Right lobe of liver (tissue), 6 donors: ENCODE measurements at regions not wholly inside any gene's neighbourhood (a gene's known extent, or its start where the extent isn't known, plus 50 kb on each side); places are given as distances from the start of the nearest gene placed in this dataset.

Source experiments
- ATAC-seq, 4 donors: fragments of 200-7000 bp; cut with Tn5 transposase; one replicate each; pipeline ENCODE4 v1.9.1; 2020; ENCODE audit warnings: mild to moderate bottlenecking in 4 of 4, moderate library complexity in 4 of 4
- DNase-seq, 3 donors: peaks; one replicate each; pipeline ENCODE4 v3.0.0-alpha.2; 2020
- H3K27ac ChIP-seq, 3 donors: fragments of 200-600 bp; one replicate each; pipeline ENCODE4 v1.8.0; 2022
- H3K27me3 ChIP-seq, 2 donors: fragments of 200-600 bp; one replicate each; pipeline ENCODE4 v1.8.0; 2022
- H3K36me3 ChIP-seq, 4 donors: fragments of 200-600 bp; sonication (generic) in 1 of 4; one replicate each; pipeline versions ENCODE4 v1.5.1 to v1.8.0; 2017 to 2022; ENCODE audit warnings: control low read depth in 1 of 4
- H3K4me1 ChIP-seq, 4 donors: fragments of 200-600 bp; sonication (generic) in 1 of 4; one replicate each; pipeline versions ENCODE4 v1.5.1 to v1.8.0; 2017 to 2022; ENCODE audit warnings: control low read depth in 1 of 4
- H3K4me3 ChIP-seq, 3 donors: fragments of 200-600 bp; one replicate each; pipeline ENCODE4 v1.8.0; 2022
- H3K9me3 ChIP-seq, 4 donors: fragments of 200-600 bp; sonication (generic) in 1 of 4; one replicate each; pipeline versions ENCODE4 v1.5.1 to v1.8.0; 2017 to 2022; ENCODE audit warnings: control low read depth in 1 of 4
- POLR2A ChIP-seq: fragments of 450-650 bp; IDR thresholded peaks from one replicate; pipeline ENCODE4 v1.6.1; 2017; ENCODE audit warnings: antibody characterized with exemption, mild to moderate bottlenecking
- WGBS: methylation state at CpG from one replicate; pipeline ENCODE4 v1.1.6; 2018; ENCODE audit warnings: low coverage, low lambda C conversion rate; ENCODE audit not compliant: insufficient coverage; ENCODE audit errors: missing lambda C conversion rate; 5-methylcytosine and 5-hydroxymethylcytosine counted together
- intact Hi-C, 2 donors: fragments of 100-400 bp; cut with DNase I; formaldehyde crosslinking; loops; one replicate each; pipeline versions ENCODE4 v1.11.2 to v1.14.1; 2022
- TF ChIP-seq, protein P1 (sequence below), 4 donors: fragments of 200-600 bp in 3 of 4; fragments of 450-650 bp in 1 of 4; IDR thresholded peaks; one replicate each; pipeline versions ENCODE4 v1.5.1 to v1.8.0; 2016 to 2022; ENCODE audit warnings: antibody characterized with exemption in 4 of 4, mild to moderate bottlenecking in 2 of 4
- donor health status: DM: no; HTN: yes; CAD: no.
- donor health status: DM: no; HTN: no; CAD: no.
- donor health status: DM: no; HTN: no; CAD: no.
- donor health status: DM: no; HTN: yes; CAD: no.
- donor health status: DM: no; HTN: yes; CAD: no.

GRCh38 chr17:34156741-34157589 is 98.1 kb upstream of the CCL2 start:
- no peak for TF ChIP-seq POLR2A
- TF ChIP-seq, protein P1, sequence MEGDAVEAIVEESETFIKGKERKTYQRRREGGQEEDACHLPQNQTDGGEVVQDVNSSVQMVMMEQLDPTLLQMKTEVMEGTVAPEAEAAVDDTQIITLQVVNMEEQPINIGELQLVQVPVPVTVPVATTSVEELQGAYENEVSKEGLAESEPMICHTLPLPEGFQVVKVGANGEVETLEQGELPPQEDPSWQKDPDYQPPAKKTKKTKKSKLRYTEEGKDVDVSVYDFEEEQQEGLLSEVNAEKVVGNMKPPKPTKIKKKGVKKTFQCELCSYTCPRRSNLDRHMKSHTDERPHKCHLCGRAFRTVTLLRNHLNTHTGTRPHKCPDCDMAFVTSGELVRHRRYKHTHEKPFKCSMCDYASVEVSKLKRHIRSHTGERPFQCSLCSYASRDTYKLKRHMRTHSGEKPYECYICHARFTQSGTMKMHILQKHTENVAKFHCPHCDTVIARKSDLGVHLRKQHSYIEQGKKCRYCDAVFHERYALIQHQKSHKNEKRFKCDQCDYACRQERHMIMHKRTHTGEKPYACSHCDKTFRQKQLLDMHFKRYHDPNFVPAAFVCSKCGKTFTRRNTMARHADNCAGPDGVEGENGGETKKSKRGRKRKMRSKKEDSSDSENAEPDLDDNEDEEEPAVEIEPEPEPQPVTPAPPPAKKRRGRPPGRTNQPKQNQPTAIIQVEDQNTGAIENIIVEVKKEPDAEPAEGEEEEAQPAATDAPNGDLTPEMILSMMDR (IDR thresholded peaks at IDR 0.05), result no peak
- H3K9me3 ChIP-seq, result no peaks in the 10 kb centered on the region
- no peak for DNase-seq
- no peaks in the 10 kb centered on the region for H3K27me3 ChIP-seq
- H3K4me3 ChIP-seq, result no peak overlapping the region
- intact Hi-C loops, result no loop called here
- no peaks in the 10 kb centered on the region for H3K36me3 ChIP-seq
- H3K27ac ChIP-seq, result no peak overlapping the region
- no peaks in the 10 kb centered on the region for H3K4me1 ChIP-seq
- 5% methylated on average over 27 of the region's 42 CpGs for WGBS
- ATAC-seq, result no peak

DNA sequence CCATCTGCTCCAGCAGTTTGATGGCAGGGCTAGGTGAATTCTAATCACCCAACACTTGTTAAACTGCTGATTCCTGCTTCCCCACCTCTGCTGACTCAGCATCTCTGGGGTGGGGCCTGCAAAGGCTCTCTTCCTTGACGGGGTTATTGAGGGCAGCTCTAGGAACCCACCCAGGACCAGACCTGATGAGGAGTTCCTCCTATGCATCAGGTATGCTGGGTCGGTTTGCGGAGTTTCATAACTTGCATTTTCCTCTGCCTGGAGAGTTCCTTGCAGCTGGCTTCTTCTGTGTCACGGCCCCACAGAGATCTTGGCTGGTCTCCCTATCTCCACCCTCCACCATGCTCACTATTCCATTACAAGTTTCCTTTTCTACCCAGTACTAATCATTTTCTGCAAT is 93.4 kb upstream of the CCL2 start:
- no peak for TF ChIP-seq POLR2A
- TF ChIP-seq, protein P1 (IDR thresholded peaks at IDR 0.05), result no peak
- no peak for DNase-seq
- Histone ChIP-seq H3K4me1 (no peaks in the 10 kb centered on the region), H3K4me3 (no peak overlapping the region), H3K27ac (no peak overlapping the region), H3K27me3 (no peaks in the 10 kb centered on the region), H3K9me3 (no peaks in the 10 kb centered on the region), H3K36me3 (no peaks in the 10 kb centered on the region)
- intact Hi-C loops, result no loop called here
- 52% methylated on average over 2 of the region's 4 CpGs for WGBS
- no peak for ATAC-seq

DNA sequence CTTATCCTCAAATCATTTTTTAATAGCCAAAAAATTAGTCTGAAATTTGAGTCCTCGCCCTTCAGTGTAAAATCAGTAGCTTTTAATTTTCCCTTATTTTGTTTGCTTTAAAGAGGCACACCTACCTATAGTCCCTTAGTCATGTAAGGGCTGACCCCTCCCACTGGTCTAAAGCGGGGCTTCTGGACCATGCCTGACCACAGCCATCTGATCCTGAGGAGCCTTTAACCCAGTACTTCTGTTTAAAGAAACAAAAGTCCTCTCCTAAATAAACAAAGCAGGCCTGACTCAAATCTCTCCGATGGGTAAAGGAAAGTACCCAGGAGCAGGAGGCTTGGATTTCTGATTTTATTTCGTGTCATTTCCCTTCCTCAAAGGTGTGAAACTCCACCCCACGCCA is 92.0 kb upstream of the CCL2 start:
- no peak overlapping the region for H3K4me3 ChIP-seq
- DNase-seq (no peak), ATAC-seq (no peak)
- intact Hi-C loops, result no loop called here
- H3K9me3 ChIP-seq, result no peaks in the 10 kb centered on the region
- no peaks in the 10 kb centered on the region for H3K4me1 ChIP-seq
- H3K27ac ChIP-seq, result no peak overlapping the region
- TF ChIP-seq, protein P1 (IDR thresholded peaks at IDR 0.05), result no peak
- no peak for TF ChIP-seq POLR2A
- 28% methylated on average over 5 of the region's 5 CpGs for WGBS
- H3K36me3 ChIP-seq, result no peaks in the 10 kb centered on the region
- no peaks in the 10 kb centered on the region for H3K27me3 ChIP-seq

- TF ChIP-seq POLR2A, result no peak
- TF ChIP-seq, protein P1 (IDR thresholded peaks at IDR 0.05), result peak in 3 of 4 donors; percentile 24 to 55 (median 28)
- no peak overlapping the region for H3K4me3 ChIP-seq
- H3K9me3 ChIP-seq, result no peaks in the 10 kb centered on the region
- intact Hi-C loops, result no loop called here
- WGBS, result 9% methylated on average over 6 of the region's 6 CpGs
- DNase-seq (no peak), ATAC-seq (peak in 3 of 4 donors; percentile 30 to 74 (median 47))
- no peak overlapping the region for H3K27ac ChIP-seq
- no peaks in the 10 kb centered on the region for H3K36me3 ChIP-seq
- H3K27me3 ChIP-seq, result no peaks in the 10 kb centered on the region
- no peaks in the 10 kb centered on the region for H3K4me1 ChIP-seq
Measured at GRCh38 chr17:34163646-34164045, 91.4 kb upstream of the CCL2 start.
